HL-60 (cell line): ENCODE measurements at regions not wholly inside any gene's neighbourhood (a gene's known extent, or its start where the extent isn't known, plus 50 kb on each side); places are given as distances from the start of the nearest gene placed in this dataset.

Experiments
- DNase-seq, 2 experiments: peaks; one replicate each; pipeline ENCODE4 v3.0.0-alpha.2; 2010 to 2020; ENCODE audit warnings: low read depth in 1 of 2, low spot score in 1 of 2
- H3K27ac ChIP-seq: fragments of 250-450 bp; sonication (Bioruptor Pico); replicated peaks from 2 replicates; pipeline ENCODE4 v1.5.1; 2020; ENCODE audit warnings: mild to moderate bottlenecking, moderate library complexity
- H3K27me3 ChIP-seq: fragments of 250-450 bp; sonication (Bioruptor Pico); 2 replicates; pipeline ENCODE4 v1.5.1; 2021; ENCODE audit warnings: mild to moderate bottlenecking, moderate library complexity; ENCODE audit not compliant: insufficient read depth, poor library complexity, severe bottlenecking
- H3K4me3 ChIP-seq: replicated peaks from 2 replicates; pipeline ENCODE4 v1.5.1; 2011; ENCODE audit warnings: mild to moderate bottlenecking, control low read depth, low read length; ENCODE audit not compliant: insufficient read depth
- CTCF ChIP-seq: IDR thresholded peaks from one replicate; pipeline ENCODE4 v1.5.1; 2011; ENCODE audit warnings: low read length, control low read depth, inconsistent platforms; ENCODE audit not compliant: insufficient read depth
- GABPA ChIP-seq: IDR thresholded peaks from 2 replicates; pipeline ENCODE4 v1.6.1; 2012; ENCODE audit warnings: low read depth
- POLR2AphosphoS5 ChIP-seq: IDR thresholded peaks from 2 replicates; pipeline ENCODE4 v1.6.1; 2012; ENCODE audit warnings: low read depth
- REST ChIP-seq: IDR thresholded peaks from 2 replicates; pipeline ENCODE4 v1.6.1; 2012; ENCODE audit warnings: low read depth; ENCODE audit not compliant: insufficient replicate concordance
- SPI1 ChIP-seq: IDR thresholded peaks from 2 replicates; pipeline ENCODE4 v1.6.1; 2012; ENCODE audit warnings: low read depth, mild to moderate bottlenecking, borderline replicate concordance

DNA sequence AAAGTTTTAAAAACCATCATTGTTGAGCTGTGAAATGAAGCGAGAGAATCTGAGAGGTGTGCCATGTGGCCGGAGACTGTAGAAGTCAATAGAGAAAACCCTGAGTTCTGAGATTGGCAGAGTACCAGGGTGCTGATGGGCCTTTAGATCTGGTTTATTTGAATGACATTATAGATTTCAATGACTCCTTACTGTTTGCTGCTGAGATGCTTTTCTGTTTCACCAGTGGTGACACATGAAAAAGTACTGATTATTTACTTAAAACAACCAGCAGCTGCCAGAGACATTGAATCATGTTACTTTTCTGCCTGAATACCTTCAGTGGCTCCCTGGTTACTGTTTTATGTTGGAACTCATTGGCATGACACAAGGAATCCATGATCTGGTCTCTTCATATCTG is 602.7 kb upstream of the ZNF804A start:
- DNase-seq: no peak
- TF ChIP-seq REST: no peak
- TF ChIP-seq CTCF: no peak
- TF ChIP-seq SPI1: no peak
- TF ChIP-seq POLR2AphosphoS5: no peak
- no peak for TF ChIP-seq GABPA
- no peak overlapping the region for H3K27ac ChIP-seq
- H3K4me3 ChIP-seq: no peak overlapping the region
- no peaks in the 10 kb centered on the region for H3K27me3 ChIP-seq

- Histone ChIP-seq H3K27ac (no peak overlapping the region), H3K27me3 (no peaks in the 10 kb centered on the region), H3K4me3 (no peak overlapping the region)
- TF ChIP-seq CTCF (no peak), SPI1 (no peak), GABPA (no peak), REST (no peak), POLR2AphosphoS5 (no peak)
- DNase-seq: no peak
These were observed 601.2 kb upstream of the ZNF804A start for GRCh38 chr2:183996825-183997793.

DNA sequence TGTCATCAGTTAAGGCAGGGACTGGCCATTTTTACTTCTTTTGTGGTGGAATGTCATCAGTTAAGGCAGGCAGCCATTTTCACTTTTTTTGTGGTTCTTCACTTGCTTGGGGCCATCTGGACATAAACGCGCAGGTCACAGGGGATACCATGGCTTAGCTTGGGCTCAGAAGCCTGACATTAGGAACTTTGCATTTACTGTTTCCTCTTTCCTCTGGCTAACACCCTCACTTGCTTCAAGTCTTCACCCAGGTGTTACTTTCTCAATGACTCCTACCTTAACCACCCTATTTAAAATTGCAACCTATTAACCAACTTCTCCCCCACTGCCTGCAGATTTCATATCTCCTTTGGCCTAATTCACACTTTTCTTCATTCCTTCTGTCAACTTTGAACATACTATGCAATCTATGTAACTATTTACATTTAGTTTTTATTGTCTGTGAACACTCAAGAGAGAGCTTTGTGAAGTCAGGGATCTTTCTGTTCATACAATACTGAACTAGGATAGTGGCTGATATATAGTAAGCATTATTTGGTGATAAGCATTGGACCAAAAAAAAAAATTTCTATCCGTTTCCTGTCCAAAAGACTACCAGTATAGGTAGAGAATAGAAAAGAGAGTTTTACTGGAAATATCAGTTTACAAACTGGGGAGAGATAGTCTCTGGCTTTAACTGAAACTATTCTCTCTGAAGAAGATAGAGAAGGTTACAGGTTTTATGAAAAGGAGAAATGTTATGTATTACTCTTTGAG is 600.1 kb upstream of the ZNF804A start:
- DNase-seq: no peak
- no peaks in the 10 kb centered on the region for H3K27me3 ChIP-seq
- no peak overlapping the region for H3K27ac ChIP-seq
- TF ChIP-seq POLR2AphosphoS5 (no peak), GABPA (no peak), SPI1 (no peak)
- H3K4me3 ChIP-seq: no peak overlapping the region

- DNase-seq: no peak
These were observed 599.5 kb upstream of the ZNF804A start for GRCh38 chr2:183998797-183999190.

More at GRCh38 chr2:183998797-183999190, 599.5 kb upstream of the ZNF804A start:
- Histone ChIP-seq H3K27ac (no peak overlapping the region), H3K4me3 (no peak overlapping the region), H3K27me3 (no peaks in the 10 kb centered on the region)
- TF ChIP-seq CTCF (no peak), SPI1 (no peak), POLR2AphosphoS5 (no peak), REST (no peak), GABPA (no peak)
